ENCODE measurements at regions not wholly inside any gene's neighbourhood (a gene's known extent, or its start where the extent isn't known, plus 50 kb on each side); places are given as distances from the start of the nearest gene placed in this dataset.

DNA sequence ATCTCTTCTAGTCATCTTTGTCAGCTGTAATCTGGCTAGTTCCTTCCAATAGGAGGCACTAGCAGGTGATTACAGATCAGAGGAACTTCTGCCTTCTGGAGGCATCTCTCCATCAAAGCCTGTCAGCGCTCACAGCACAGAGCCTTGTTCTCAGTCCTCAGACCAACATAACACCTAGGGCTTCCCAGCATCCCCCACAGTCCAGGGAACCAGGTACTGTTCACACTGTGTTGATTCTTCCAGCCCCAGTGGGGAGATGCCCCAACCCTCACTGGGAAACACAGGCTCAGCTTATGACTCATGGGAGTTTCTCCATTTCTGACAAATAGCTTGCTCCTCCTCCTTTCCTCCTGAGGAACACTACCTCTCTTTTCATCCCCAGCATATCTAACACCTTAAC lies 601.7 kb downstream of the CBLN2 start:
- Histone ChIP-seq H3K27me3 (ENCODE audit: low read depth) (no peaks in the 10 kb centered on the region; the same call in 1 of the 2 replicates), H3K36me3 (replicated peaks) (no peaks in the 10 kb centered on the region), H3K4me3 (no peak overlapping the region), H3K4me1 (no peaks in the 10 kb centered on the region), H3K9me3 (no peaks in the 10 kb centered on the region)
- in situ Hi-C loops (cut with MboI; ENCODE audit: low sequenced_read_pairs), result no loop called here
- no peak for DNase-seq (ENCODE audit: low spot score in 2 of 2)

DNA sequence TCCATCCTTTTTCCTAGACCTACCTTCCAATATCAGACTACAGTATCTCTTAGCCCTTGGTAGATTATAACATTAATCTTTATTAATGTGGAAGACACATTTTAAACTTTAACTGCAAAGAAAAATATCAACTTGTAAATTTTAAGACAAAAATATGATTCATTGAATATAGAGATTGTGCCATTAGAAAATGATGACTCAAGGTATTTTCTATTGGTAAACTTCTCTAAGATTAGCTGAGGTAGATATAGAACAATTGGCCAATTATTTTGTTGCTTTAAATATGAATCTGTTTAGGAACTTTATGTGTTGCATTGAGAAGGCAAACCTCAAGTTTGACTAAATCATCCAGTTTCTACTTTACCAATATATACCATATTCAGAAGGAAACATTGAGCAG lies 604.7 kb downstream of the CBLN2 start:
- no peaks in the 10 kb centered on the region for H3K36me3 ChIP-seq (replicated peaks)
- no peak overlapping the region for H3K4me3 ChIP-seq
- H3K9me3 ChIP-seq, result no peaks in the 10 kb centered on the region; the same call in 1 of the 2 replicates
- no peaks in the 10 kb centered on the region for H3K4me1 ChIP-seq
- DNase-seq (ENCODE audit: low spot score in 2 of 2), result no peak
- in situ Hi-C loops (cut with MboI; ENCODE audit: low sequenced_read_pairs), result no loop called here
- H3K27me3 ChIP-seq (ENCODE audit: low read depth), result no peaks in the 10 kb centered on the region

DNA sequence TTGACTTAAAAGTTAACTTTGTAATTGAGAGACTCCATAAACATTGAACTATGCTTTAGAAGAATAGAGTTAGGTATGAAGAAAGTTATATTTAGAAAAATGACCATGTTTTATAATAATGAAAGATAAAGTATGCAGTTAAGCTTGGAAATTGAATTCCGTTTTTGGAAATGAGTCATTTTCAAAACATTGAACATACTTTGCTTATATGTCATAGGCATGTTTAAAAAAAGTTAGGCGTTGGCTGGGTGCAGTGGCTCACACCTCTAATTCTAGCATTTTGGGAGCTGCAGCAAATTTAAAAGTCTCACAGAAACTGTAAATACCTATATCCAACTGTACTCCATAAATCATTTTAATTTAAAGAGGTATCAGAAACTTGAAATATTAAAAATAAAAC lies 607.4 kb downstream of the CBLN2 start:
- H3K4me1 ChIP-seq, result no peaks in the 10 kb centered on the region
- DNase-seq (ENCODE audit: low spot score in 2 of 2), result no peak
- H3K27me3 ChIP-seq (ENCODE audit: low read depth), result no peaks in the 10 kb centered on the region
- in situ Hi-C loops (cut with MboI; ENCODE audit: low sequenced_read_pairs), result no loop called here
- H3K36me3 ChIP-seq (replicated peaks), result no peaks in the 10 kb centered on the region
- no peaks in the 10 kb centered on the region; the same call in 1 of the 2 replicates for H3K9me3 ChIP-seq
- no peak overlapping the region for H3K4me3 ChIP-seq

DNA sequence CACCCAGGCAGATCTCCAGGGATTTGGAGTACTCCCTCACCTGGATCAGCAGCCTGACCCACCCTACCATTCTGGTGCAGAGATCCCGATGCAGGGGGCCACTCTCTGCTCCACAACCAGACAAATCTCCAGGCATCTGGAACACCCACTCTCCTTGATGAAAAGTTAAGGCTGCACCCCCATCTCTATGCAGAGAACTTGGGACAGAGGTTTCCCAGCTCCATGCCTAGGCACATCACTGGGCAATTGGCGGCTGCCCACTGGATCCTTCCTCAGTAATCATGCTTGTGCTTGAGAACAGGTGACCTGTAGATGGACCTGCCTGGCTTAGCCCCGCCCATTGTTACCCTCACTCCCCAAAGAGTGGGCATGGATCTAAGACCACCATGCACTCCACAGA lies 624.9 kb downstream of the CBLN2 start:
- no peak for DNase-seq (ENCODE audit: low spot score in 2 of 2)
- Histone ChIP-seq H3K4me1 (no peaks in the 10 kb centered on the region), H3K4me3 (no peak overlapping the region), H3K27me3 (ENCODE audit: low read depth) (no peaks in the 10 kb centered on the region), H3K9me3 (no peaks in the 10 kb centered on the region), H3K36me3 (replicated peaks) (no peaks in the 10 kb centered on the region)
- in situ Hi-C loops (cut with MboI; ENCODE audit: low sequenced_read_pairs), result no loop called here

DNA sequence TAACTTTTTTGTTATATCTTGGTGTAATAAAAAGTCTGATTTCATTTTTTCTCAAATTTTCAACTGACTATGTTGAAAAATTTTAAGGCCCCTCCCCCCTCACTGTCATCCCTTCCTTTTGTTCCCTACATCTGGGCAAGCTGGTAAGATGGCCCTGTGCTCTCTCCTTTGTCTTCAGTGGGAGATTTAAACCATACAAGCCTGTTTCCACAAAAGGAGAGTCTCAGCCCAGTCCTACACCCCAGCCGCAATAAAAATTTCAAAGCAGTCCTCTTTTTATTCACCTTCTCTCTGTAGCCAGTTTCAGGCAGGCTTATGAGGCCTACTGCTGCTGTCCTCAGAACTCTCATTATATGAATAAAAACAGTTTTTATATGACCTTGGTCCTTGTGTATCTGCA lies 630.5 kb downstream of the CBLN2 start:
- Histone ChIP-seq H3K9me3 (no peaks in the 10 kb centered on the region), H3K4me1 (no peaks in the 10 kb centered on the region), H3K27me3 (ENCODE audit: low read depth) (no peaks in the 10 kb centered on the region), H3K4me3 (no peak overlapping the region), H3K36me3 (replicated peaks) (no peaks in the 10 kb centered on the region)
- DNase-seq (ENCODE audit: low spot score in 2 of 2), result no peak
- in situ Hi-C loops (cut with MboI; ENCODE audit: low sequenced_read_pairs), result no loop called here

DNA sequence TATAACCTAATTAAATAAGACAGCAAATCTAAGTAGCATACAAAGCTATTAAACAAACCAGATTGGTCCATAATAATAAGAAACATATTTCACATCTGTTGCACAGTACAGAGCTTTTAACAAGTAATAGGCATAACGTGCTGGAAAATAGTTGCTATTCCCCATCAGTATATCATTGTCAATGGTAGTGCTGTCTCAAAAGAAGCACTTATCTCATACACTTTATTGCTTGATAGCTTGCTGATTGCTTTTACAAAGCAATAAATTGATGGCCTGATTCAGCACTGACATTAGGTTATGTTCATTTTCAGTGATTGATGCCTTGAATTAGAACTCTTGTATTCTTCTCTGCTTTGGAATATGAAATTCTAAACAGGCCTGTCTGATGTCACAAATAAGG lies 641.7 kb downstream of the CBLN2 start:
- H3K27me3 ChIP-seq (ENCODE audit: low read depth), result no peaks in the 10 kb centered on the region
- no peaks in the 10 kb centered on the region for H3K4me1 ChIP-seq
- no peak overlapping the region for H3K4me3 ChIP-seq
- in situ Hi-C loops (cut with MboI; ENCODE audit: low sequenced_read_pairs), result no loop called here
- no peaks in the 10 kb centered on the region for H3K36me3 ChIP-seq (replicated peaks)
- DNase-seq (ENCODE audit: low spot score in 2 of 2), result no peak
- no peaks in the 10 kb centered on the region for H3K9me3 ChIP-seq

DNA sequence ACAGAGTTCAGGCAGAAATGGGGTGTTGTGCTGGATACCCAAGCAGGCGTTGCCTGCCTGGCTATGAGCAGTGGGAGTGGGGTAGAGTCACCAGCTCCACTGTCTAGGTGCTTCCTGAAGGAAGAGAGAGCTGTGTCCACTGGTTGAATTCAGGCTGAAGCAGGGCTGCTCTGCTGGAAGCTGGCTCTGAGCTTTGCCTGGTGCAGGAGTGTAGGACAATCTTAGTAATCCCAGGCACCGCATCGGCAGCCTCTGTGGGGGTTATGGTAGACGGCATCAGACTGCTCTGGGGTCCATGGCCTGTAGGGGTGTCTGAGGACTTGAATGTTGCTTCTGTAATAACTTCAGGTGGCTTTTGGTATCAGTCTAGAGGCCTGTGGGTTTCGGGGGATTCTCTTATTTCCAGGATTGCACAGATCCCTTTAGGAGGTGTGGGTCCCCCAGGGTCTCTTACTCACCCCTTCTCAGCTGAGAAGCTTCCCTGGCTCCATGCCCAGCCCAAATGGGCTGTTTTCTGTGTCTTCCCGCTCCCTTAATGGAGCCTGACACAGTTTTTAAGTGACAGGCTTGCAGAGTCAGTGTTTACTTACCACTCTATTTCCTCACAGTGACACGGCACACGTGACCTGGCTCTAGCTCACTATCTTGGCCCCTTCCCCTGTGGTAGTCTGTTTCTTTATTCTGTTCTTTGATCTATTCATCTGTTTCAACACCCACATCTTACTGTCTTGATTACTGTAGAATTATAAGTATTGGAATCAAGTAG lies 644.3 kb downstream of the CBLN2 start:
- Histone ChIP-seq H3K36me3 (replicated peaks) (no peaks in the 10 kb centered on the region), H3K4me3 (no peak overlapping the region), H3K27me3 (ENCODE audit: low read depth) (no peaks in the 10 kb centered on the region), H3K4me1 (no peaks in the 10 kb centered on the region), H3K9me3 (no peaks in the 10 kb centered on the region; the same call in 1 of the 2 replicates)
- in situ Hi-C loops (cut with MboI; ENCODE audit: low sequenced_read_pairs), result no loop called here
- DNase-seq (ENCODE audit: low spot score in 2 of 2), result no peak

DNA sequence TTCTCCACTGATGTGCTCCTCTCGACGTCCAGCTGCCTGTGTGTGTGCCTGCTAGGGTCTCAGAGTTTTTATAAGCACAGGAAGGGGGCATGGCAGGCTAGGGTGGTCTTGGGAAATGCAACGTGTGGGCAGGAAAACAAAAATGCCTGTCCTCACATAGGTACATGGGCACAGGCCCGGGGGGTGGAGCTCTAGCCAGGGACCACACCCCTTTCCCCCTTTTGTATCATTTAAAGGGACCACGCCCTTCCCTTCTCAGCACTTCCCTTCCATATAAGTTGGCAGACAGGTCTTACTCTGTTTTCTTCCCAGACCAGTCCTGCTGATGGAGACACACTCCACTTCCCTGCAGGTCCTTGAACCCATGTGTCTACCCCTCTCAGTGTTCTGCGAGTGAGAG lies 645.0 kb downstream of the CBLN2 start:
- Histone ChIP-seq H3K4me1 (no peaks in the 10 kb centered on the region), H3K9me3 (no peaks in the 10 kb centered on the region; the same call in 1 of the 2 replicates), H3K4me3 (no peak overlapping the region), H3K36me3 (replicated peaks) (no peaks in the 10 kb centered on the region), H3K27me3 (ENCODE audit: low read depth) (no peaks in the 10 kb centered on the region)
- in situ Hi-C loops (cut with MboI; ENCODE audit: low sequenced_read_pairs), result no loop called here
- DNase-seq (ENCODE audit: low spot score in 2 of 2), result no peak

DNA sequence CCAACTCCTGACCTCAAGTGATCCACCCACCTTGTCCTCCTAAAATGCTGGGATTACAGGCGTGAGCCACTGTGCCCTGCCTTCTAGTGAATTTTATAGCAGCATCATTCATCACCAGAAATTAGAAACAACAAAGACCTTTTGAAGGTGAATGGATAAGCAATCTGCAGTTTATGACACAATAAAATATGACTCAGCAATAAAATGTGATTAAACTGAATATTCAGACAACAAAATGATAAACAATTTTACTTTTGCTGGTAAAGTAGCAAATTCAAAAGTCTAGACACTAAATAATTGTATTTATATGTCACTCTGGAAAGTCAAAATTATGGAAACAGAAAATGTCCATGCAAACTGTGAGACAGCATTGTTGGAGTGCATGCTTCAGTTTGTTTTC lies 656.6 kb downstream of the CBLN2 start:
- Histone ChIP-seq H3K4me3 (no peak overlapping the region), H3K4me1 (no peaks in the 10 kb centered on the region), H3K36me3 (replicated peaks) (no peaks in the 10 kb centered on the region), H3K9me3 (no peaks in the 10 kb centered on the region), H3K27me3 (ENCODE audit: low read depth) (no peaks in the 10 kb centered on the region)
- no peak for DNase-seq (ENCODE audit: low spot score in 2 of 2)
- in situ Hi-C loops (cut with MboI; ENCODE audit: low sequenced_read_pairs), result no loop called here

DNA sequence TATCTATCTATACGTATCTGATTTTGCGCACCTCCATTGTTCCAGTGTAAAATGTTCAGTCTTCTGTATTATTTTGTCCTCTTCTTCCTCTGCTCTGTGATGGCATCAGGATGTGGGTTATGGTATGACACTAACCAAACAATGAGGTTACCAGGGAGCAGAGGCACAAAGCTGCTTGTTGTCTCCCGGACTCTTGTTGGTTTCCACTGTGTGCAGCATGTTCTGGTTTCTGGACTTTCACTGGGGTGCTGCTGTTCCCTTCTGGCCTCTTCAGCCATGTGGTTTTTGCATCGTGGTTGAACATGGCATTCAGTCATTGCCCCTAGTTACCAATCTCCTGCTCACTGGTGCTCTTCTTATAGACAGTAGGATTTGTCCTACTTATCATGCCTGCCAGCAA lies 665.9 kb downstream of the CBLN2 start:
- no peaks in the 10 kb centered on the region for H3K27me3 ChIP-seq (ENCODE audit: low read depth)

DNA sequence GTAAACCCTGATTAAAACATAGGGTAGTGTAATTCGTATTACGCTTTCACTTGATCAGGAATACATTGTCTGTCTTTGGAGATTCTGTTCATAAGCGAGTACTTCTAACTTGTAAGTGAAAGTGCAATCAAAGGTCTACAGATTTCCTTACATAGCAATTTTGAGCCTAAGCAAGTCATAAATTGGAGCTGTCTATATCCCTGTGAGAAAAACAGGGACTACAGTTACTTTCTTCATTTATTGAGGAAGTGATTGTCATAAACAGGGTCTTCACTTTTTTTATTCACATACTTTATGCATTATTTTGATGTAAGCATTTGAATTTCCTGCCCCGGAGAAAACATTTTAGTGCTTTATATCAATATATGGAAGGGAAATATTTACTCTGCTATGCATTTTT lies 670.4 kb downstream of the CBLN2 start:
- Histone ChIP-seq H3K27me3 (ENCODE audit: low read depth) (no peaks in the 10 kb centered on the region), H3K4me3 (no peak overlapping the region), H3K9me3 (no peaks in the 10 kb centered on the region), H3K4me1 (no peaks in the 10 kb centered on the region), H3K36me3 (replicated peaks) (no peaks in the 10 kb centered on the region)
- in situ Hi-C loops (cut with MboI; ENCODE audit: low sequenced_read_pairs), result no loop called here
- DNase-seq (ENCODE audit: low spot score in 2 of 2), result no peak

More for the DNA sequence above, 665.9 kb downstream of the CBLN2 start:
- Histone ChIP-seq H3K9me3 (no peaks in the 10 kb centered on the region), H3K36me3 (replicated peaks) (no peaks in the 10 kb centered on the region), H3K4me1 (no peaks in the 10 kb centered on the region), H3K4me3 (no peak overlapping the region)
- DNase-seq (ENCODE audit: low spot score in 2 of 2), result no peak
- in situ Hi-C loops (cut with MboI; ENCODE audit: low sequenced_read_pairs), result no loop called here

DNA sequence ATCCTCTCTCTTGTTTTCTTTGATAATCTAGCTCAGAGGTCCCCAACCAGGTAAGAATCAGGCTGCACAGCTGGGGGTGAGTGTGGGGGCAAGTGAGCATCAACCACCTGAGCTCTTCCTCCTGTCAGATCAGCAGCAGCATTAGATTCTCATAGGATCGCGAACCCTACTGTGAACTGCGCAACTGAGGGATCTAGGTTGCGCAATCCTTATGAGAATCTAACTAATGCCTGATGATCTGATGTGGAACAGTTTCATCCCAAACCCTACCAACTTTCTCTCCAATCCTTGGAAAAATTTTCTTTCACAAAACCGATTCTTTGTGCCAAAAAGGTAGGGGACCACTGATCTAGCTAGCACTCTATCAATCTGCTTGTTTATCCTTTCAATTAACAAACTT lies 678.3 kb downstream of the CBLN2 start:
- Histone ChIP-seq H3K9me3 (no peaks in the 10 kb centered on the region), H3K36me3 (replicated peaks) (no peaks in the 10 kb centered on the region), H3K4me3 (no peak overlapping the region), H3K4me1 (no peaks in the 10 kb centered on the region), H3K27me3 (ENCODE audit: low read depth) (no peaks in the 10 kb centered on the region)
- DNase-seq (ENCODE audit: low spot score in 2 of 2), result no peak
- in situ Hi-C loops (cut with MboI; ENCODE audit: low sequenced_read_pairs), result no loop called here

DNA sequence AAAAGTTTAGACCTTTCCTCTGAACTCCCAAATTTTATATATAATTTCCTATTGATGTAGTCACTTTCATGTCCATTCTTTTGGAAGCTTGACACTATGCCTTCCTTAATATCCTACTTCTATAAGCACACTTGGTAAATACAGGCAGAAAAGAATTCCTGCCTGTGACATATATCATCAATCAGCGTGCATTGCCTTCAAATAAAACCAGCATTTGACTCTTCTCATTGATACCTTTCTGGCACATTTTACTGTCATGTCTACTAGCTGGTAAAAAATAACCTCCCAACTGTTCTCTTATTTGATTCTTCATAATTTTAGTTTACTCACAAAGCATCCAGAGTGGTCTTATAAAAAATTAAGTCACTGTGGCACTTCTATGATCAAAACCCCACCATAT lies 693.5 kb downstream of the CBLN2 start:
- in situ Hi-C loops (cut with MboI; ENCODE audit: low sequenced_read_pairs), result no loop called here
- no peaks in the 10 kb centered on the region for H3K36me3 ChIP-seq (replicated peaks)
- no peak for DNase-seq (ENCODE audit: low spot score in 2 of 2)
- no peaks in the 10 kb centered on the region for H3K9me3 ChIP-seq
- no peaks in the 10 kb centered on the region for H3K4me1 ChIP-seq
- H3K4me3 ChIP-seq, result no peak overlapping the region
- no peaks in the 10 kb centered on the region for H3K27me3 ChIP-seq (ENCODE audit: low read depth)

DNA sequence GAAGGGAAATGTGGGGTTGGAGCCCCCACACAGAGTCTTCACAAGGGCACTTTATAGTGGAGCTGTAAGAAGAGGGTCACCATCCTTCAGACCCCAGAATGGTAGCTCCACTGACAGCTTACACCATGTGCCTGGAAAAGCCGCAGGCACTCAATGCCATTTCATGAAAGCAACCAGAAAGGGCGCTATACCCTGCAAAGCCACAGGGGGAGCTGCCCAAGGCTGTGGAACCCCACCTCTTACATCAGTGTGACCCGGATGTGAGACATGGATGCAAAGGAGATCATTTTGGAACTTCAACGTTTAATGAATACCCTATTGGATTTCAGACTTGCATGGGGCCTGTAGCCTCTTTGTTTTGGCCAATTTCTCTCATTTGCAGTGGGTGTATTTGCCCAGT lies 694.7 kb downstream of the CBLN2 start:
- Histone ChIP-seq H3K4me3 (no peak overlapping the region), H3K36me3 (replicated peaks) (no peaks in the 10 kb centered on the region), H3K27me3 (ENCODE audit: low read depth) (no peaks in the 10 kb centered on the region), H3K4me1 (no peaks in the 10 kb centered on the region), H3K9me3 (no peaks in the 10 kb centered on the region)
- in situ Hi-C loops (cut with MboI; ENCODE audit: low sequenced_read_pairs), result no loop called here
- DNase-seq (ENCODE audit: low spot score in 2 of 2), result peak in 1 of 2 experiments; percentile 12

DNA sequence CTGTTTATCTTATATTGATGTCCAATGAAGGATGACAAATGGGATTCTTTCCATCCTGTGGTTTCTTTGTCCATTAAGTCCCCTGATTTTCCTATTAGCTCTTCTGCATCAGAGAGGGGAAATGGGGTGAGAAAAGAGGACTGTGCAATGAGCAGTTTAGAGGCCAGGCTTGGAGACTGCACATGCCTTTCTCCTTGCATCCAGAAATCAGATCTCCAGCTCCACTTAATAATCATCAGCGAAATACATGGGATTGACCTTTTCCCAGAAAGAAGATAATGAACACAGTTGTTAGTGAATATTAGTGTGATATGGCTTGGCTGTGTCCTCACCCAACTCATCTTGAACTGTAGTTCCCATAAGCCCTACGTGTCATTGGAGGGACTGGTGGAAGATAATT lies 697.4 kb downstream of the CBLN2 start:
- H3K36me3 ChIP-seq (replicated peaks), result no peaks in the 10 kb centered on the region
- no peak for DNase-seq (ENCODE audit: low spot score in 2 of 2)
- no peaks in the 10 kb centered on the region for H3K9me3 ChIP-seq
- H3K4me3 ChIP-seq, result no peak overlapping the region
- in situ Hi-C loops (cut with MboI; ENCODE audit: low sequenced_read_pairs), result no loop called here
- no peaks in the 10 kb centered on the region for H3K4me1 ChIP-seq
- H3K27me3 ChIP-seq (ENCODE audit: low read depth), result no peaks in the 10 kb centered on the region
